Liver (tissue), 8 donors: ENCODE measurements at regions not wholly inside any gene's neighbourhood (a gene's known extent, or its start where the extent isn't known, plus 50 kb on each side); places are given as distances from the start of the nearest gene placed in this dataset.

ENCODE experiments used
- DNase-seq: peaks from one replicate; pipeline ENCODE4 v3.0.0-alpha.2; 2017; ENCODE audit warnings: low spot score
- H3K27ac ChIP-seq, 2 donors: one replicate each; pipeline ENCODE4 v1.7.0; 2013; ENCODE audit warnings: inconsistent platforms in 2 of 2, low read length in 2 of 2, control low read depth in 1 of 2, low read depth in 1 of 2, mild to moderate bottlenecking in 1 of 2
- H3K27me3 ChIP-seq, 4 donors: one replicate each; pipeline versions ENCODE4 v1.6.1 to v1.7.0; 2013; ENCODE audit warnings: low read length in 3 of 4, inconsistent platforms in 1 of 4, mild to moderate bottlenecking in 1 of 4, moderate library complexity in 1 of 4; ENCODE audit not compliant: control insufficient read depth in 4 of 4, insufficient read depth in 4 of 4
- H3K36me3 ChIP-seq, 4 donors: one replicate each; pipeline versions ENCODE4 v1.6.1 to v1.7.0; 2013; ENCODE audit warnings: low read length in 3 of 4, mild to moderate bottlenecking in 3 of 4, low read depth in 1 of 4, moderate library complexity in 1 of 4; ENCODE audit not compliant: control insufficient read depth in 4 of 4, insufficient read depth in 3 of 4
- H3K4me1 ChIP-seq, 4 donors: one replicate each; pipeline versions ENCODE4 v1.6.1 to v1.7.0; 2013; ENCODE audit warnings: low read length in 3 of 4, mild to moderate bottlenecking in 3 of 4, moderate library complexity in 1 of 4; ENCODE audit not compliant: control insufficient read depth in 4 of 4, insufficient read depth in 4 of 4
- H3K4me3 ChIP-seq, 3 donors: one replicate each; pipeline versions ENCODE4 v1.6.1 to v1.7.0; 2013; ENCODE audit warnings: low read length in 3 of 3, control low read depth in 1 of 3, low read depth in 1 of 3, mild to moderate bottlenecking in 1 of 3
- H3K9ac ChIP-seq, 2 donors: one replicate each; pipeline ENCODE4 v1.7.0; 2013; ENCODE audit warnings: low read length in 2 of 2, mild to moderate bottlenecking in 2 of 2, moderate library complexity in 2 of 2, control low read depth in 1 of 2, low read depth in 1 of 2
- H3K9me3 ChIP-seq, 4 donors: one replicate each; pipeline versions ENCODE4 v1.6.1 to v1.7.0; 2013; ENCODE audit warnings: low read length in 3 of 4; ENCODE audit not compliant: control insufficient read depth in 4 of 4
- EGR1 ChIP-seq, 2 donors: IDR thresholded peaks; 2 replicates each; pipeline ENCODE4 v1.6.1; 2016 to 2018; ENCODE audit warnings: antibody characterized with exemption in 2 of 2, low read depth in 2 of 2
- FOXA1 ChIP-seq: IDR thresholded peaks from 2 replicates; pipeline ENCODE4 v1.6.1; 2016; ENCODE audit warnings: antibody characterized with exemption
- FOXA2 ChIP-seq: IDR thresholded peaks from 2 replicates; pipeline ENCODE4 v1.6.1; 2016; ENCODE audit warnings: antibody characterized with exemption
- GABPA ChIP-seq, 2 donors: IDR thresholded peaks in 1 of 2; conservative IDR thresholded peaks in 1 of 2; 2 replicates each; pipeline ENCODE4 v1.6.1; 2016; ENCODE audit warnings: antibody characterized with exemption in 2 of 2, mild to moderate bottlenecking in 1 of 2, moderate library complexity in 1 of 2
- HNF4A ChIP-seq, 2 donors: conservative IDR thresholded peaks; 2 replicates each; pipeline ENCODE4 v1.6.1; 2016; ENCODE audit warnings: antibody characterized with exemption in 2 of 2, mild to moderate bottlenecking in 2 of 2
- HNF4G ChIP-seq: IDR thresholded peaks from 2 replicates; pipeline ENCODE4 v1.6.1; 2016; ENCODE audit warnings: antibody characterized with exemption
- JUND ChIP-seq, 2 donors: IDR thresholded peaks; 2 replicates each; pipeline ENCODE4 v1.6.1; 2016; ENCODE audit warnings: antibody characterized with exemption in 2 of 2
- NR2F2 ChIP-seq: IDR thresholded peaks from 2 replicates; pipeline ENCODE4 v1.6.1; 2016; ENCODE audit warnings: antibody characterized with exemption
- RAD21 ChIP-seq, 2 donors: IDR thresholded peaks; 2 replicates each; pipeline ENCODE4 v1.6.1; 2016; ENCODE audit warnings: antibody characterized with exemption in 2 of 2, mild to moderate bottlenecking in 2 of 2
- RXRA ChIP-seq, 2 donors: IDR thresholded peaks; 2 replicates each; pipeline ENCODE4 v1.6.1; 2017 to 2018; ENCODE audit warnings: antibody characterized with exemption in 2 of 2, mild to moderate bottlenecking in 1 of 2
- SP1 ChIP-seq: IDR thresholded peaks from 2 replicates; pipeline ENCODE4 v1.6.1; 2018; ENCODE audit warnings: antibody characterized with exemption, mild to moderate bottlenecking
- TAF1 ChIP-seq: conservative IDR thresholded peaks from 2 replicates; pipeline ENCODE4 v1.6.1; 2016; ENCODE audit warnings: antibody characterized with exemption, mild to moderate bottlenecking
- YY1 ChIP-seq: IDR thresholded peaks from 2 replicates; pipeline ENCODE4 v1.6.1; 2016; ENCODE audit warnings: antibody characterized with exemption, mild to moderate bottlenecking
- WGBS: extraction: QIAGEN DNeasy Blood & Tissue Kit; methylation state at CpG from one replicate; pipeline ENCODE4 v1.1.7; 2013; 5-methylcytosine and 5-hydroxymethylcytosine counted together
- TF ChIP-seq, protein P1 (sequence below): IDR thresholded peaks from 2 replicates; pipeline ENCODE4 v1.6.1; 2016; ENCODE audit warnings: antibody characterized with exemption, mild to moderate bottlenecking
- TF ChIP-seq, protein P2 (sequence below): IDR thresholded peaks from 2 replicates; pipeline ENCODE4 v1.6.1; 2016; ENCODE audit warnings: antibody characterized with exemption
- TF ChIP-seq, protein P3 (sequence below): fragments of 150-350 bp; IDR thresholded peaks from 2 replicates; pipeline ENCODE4 v1.5.1; 2017; ENCODE audit warnings: improper control_type of control experiment, low read depth, low read length; ENCODE audit not compliant: missing input control
- TF ChIP-seq, protein P4 (sequence below): IDR thresholded peaks from 2 replicates; pipeline ENCODE4 v1.6.1; 2016; ENCODE audit warnings: antibody characterized with exemption
- TF ChIP-seq, protein P5 (sequence below): IDR thresholded peaks from 2 replicates; pipeline ENCODE4 v1.6.1; 2016; ENCODE audit warnings: antibody characterized with exemption
- donor health status: healthy.
- donor health status: healthy.
- donor health status: healthy.
- donor health status: healthy.
- donor health status: healthy.

DNA sequence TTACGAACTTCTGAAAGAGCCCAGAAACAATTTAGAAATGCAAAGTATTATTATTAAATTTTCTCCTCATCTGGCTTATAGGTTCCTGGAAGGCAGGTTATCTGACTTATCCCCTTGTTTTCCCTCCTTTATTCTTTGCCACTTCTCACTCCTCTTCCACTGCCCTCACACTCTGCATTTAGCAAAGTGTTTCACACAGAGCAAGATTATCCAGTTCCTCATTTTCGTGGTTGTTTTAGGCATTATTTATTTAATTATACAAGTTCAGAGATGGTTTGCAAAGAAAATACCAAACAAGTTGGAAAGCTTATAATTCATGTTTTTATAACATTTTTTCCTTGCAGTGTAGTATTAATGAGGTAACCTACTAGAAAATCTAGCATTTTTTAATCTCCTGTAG is 544.9 kb downstream of the NSUN3 start:
- Histone ChIP-seq H3K27me3 (no peaks in the 10 kb centered on the region), H3K9ac (no peak overlapping the region), H3K4me3 (no peak overlapping the region), H3K4me1 (no peaks in the 10 kb centered on the region), H3K36me3 (no peaks in the 10 kb centered on the region), H3K9me3 (no peaks in the 10 kb centered on the region), H3K27ac (no peak overlapping the region)
- DNase-seq, result no peak
- TF ChIP-seq EGR1 (IDR thresholded peaks at IDR 0.05; ENCODE audit: low read depth in 2 of 2), result no peak
- no peak for TF ChIP-seq NR2F2
- no peak for TF ChIP-seq HNF4G
- TF ChIP-seq RXRA (IDR thresholded peaks at IDR 0.05), result no peak
- TF ChIP-seq, protein P1, sequence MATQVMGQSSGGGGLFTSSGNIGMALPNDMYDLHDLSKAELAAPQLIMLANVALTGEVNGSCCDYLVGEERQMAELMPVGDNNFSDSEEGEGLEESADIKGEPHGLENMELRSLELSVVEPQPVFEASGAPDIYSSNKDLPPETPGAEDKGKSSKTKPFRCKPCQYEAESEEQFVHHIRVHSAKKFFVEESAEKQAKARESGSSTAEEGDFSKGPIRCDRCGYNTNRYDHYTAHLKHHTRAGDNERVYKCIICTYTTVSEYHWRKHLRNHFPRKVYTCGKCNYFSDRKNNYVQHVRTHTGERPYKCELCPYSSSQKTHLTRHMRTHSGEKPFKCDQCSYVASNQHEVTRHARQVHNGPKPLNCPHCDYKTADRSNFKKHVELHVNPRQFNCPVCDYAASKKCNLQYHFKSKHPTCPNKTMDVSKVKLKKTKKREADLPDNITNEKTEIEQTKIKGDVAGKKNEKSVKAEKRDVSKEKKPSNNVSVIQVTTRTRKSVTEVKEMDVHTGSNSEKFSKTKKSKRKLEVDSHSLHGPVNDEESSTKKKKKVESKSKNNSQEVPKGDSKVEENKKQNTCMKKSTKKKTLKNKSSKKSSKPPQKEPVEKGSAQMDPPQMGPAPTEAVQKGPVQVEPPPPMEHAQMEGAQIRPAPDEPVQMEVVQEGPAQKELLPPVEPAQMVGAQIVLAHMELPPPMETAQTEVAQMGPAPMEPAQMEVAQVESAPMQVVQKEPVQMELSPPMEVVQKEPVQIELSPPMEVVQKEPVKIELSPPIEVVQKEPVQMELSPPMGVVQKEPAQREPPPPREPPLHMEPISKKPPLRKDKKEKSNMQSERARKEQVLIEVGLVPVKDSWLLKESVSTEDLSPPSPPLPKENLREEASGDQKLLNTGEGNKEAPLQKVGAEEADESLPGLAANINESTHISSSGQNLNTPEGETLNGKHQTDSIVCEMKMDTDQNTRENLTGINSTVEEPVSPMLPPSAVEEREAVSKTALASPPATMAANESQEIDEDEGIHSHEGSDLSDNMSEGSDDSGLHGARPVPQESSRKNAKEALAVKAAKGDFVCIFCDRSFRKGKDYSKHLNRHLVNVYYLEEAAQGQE, result no peak
- TF ChIP-seq, protein P2, sequence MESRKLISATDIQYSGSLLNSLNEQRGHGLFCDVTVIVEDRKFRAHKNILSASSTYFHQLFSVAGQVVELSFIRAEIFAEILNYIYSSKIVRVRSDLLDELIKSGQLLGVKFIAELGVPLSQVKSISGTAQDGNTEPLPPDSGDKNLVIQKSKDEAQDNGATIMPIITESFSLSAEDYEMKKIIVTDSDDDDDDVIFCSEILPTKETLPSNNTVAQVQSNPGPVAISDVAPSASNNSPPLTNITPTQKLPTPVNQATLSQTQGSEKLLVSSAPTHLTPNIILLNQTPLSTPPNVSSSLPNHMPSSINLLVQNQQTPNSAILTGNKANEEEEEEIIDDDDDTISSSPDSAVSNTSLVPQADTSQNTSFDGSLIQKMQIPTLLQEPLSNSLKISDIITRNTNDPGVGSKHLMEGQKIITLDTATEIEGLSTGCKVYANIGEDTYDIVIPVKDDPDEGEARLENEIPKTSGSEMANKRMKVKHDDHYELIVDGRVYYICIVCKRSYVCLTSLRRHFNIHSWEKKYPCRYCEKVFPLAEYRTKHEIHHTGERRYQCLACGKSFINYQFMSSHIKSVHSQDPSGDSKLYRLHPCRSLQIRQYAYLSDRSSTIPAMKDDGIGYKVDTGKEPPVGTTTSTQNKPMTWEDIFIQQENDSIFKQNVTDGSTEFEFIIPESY, result no peak
- no peak for TF ChIP-seq GABPA (IDR thresholded peaks at IDR 0.05 in 1 of 2, conservative IDR thresholded peaks at IDR 0.05 in 1 of 2)
- TF ChIP-seq, protein P3, sequence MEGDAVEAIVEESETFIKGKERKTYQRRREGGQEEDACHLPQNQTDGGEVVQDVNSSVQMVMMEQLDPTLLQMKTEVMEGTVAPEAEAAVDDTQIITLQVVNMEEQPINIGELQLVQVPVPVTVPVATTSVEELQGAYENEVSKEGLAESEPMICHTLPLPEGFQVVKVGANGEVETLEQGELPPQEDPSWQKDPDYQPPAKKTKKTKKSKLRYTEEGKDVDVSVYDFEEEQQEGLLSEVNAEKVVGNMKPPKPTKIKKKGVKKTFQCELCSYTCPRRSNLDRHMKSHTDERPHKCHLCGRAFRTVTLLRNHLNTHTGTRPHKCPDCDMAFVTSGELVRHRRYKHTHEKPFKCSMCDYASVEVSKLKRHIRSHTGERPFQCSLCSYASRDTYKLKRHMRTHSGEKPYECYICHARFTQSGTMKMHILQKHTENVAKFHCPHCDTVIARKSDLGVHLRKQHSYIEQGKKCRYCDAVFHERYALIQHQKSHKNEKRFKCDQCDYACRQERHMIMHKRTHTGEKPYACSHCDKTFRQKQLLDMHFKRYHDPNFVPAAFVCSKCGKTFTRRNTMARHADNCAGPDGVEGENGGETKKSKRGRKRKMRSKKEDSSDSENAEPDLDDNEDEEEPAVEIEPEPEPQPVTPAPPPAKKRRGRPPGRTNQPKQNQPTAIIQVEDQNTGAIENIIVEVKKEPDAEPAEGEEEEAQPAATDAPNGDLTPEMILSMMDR, result no peak
- TF ChIP-seq JUND (IDR thresholded peaks at IDR 0.05), result no peak
- TF ChIP-seq, protein P4, sequence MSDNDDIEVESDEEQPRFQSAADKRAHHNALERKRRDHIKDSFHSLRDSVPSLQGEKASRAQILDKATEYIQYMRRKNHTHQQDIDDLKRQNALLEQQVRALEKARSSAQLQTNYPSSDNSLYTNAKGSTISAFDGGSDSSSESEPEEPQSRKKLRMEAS, result no peak
- no peak for TF ChIP-seq YY1
- no peak for TF ChIP-seq FOXA2
- no peak for TF ChIP-seq TAF1
- TF ChIP-seq, protein P5, sequence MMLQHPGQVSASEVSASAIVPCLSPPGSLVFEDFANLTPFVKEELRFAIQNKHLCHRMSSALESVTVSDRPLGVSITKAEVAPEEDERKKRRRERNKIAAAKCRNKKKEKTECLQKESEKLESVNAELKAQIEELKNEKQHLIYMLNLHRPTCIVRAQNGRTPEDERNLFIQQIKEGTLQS, result no peak
- TF ChIP-seq RAD21 (IDR thresholded peaks at IDR 0.05), result no peak
- no peak for TF ChIP-seq FOXA1
- TF ChIP-seq SP1, result no peak
- no peak for TF ChIP-seq HNF4A (conservative IDR thresholded peaks at IDR 0.05)
- WGBS, result 57% methylated on average over 2 of the region's 2 CpGs
